K562 (cell line): ENCODE measurements at regions not wholly inside any gene's neighbourhood (a gene's known extent, or its start where the extent isn't known, plus 50 kb on each side); places are given as distances from the start of the nearest gene placed in this dataset.

ENCODE experiments used
- ATAC-seq: fragments of 200-7000 bp; cut with Tn5 transposase; 3 replicates; pipeline ENCODE4 v1.9.1; 2020; ENCODE audit warnings: moderate library complexity
- BruUV-seq: library from RNA; stranded (reverse); fragments of 400-500 nt; replicated peaks from 2 replicates; lab custom pipeline; 2021; lab: Mats Ljungman, UMichigan
- CTCF ChIA-PET: fragments of 300-600 bp; formaldehyde crosslinking; extraction: SDS; loops from one replicate; lab custom pipeline; 2021; ENCODE audit warnings: low intra/inter-chr PET ratio; lab: Yijun Ruan, JAX
- POLR2A ChIA-PET: fragments of 300-600, 350-650 bp; sonication (Branson Sonifier 250); formaldehyde crosslinking; extraction: SDS; loops from one replicate; lab custom pipeline; 2021; ENCODE audit warnings: antibody characterized with exemption, inconsistent platforms; lab: Yijun Ruan, JAX
- DNase-seq, 4 experiments: peaks; one replicate each; pipeline versions ENCODE4 v3.0.0 to v3.0.0-alpha.2; 2011 to 2018; ENCODE audit warnings: low spot score in 3 of 4, mixed read lengths in 3 of 4; ENCODE audit errors: extremely low read depth in 1 of 4
- FAIRE-seq: peaks from 2 replicates; lab custom pipeline; 2011; peaks lifted over from hg19 to GRCh38; lab: Jason Lieb, UNC
- H2AFZ ChIP-seq: 2 replicates; pipeline ENCODE4 v1.6.0; 2011; ENCODE audit warnings: low read depth, low read length, control low read depth, inconsistent platforms
- H3K27ac ChIP-seq: fragments of 200-600 bp; 3 replicates; pipeline ENCODE4 v1.8.0; 2011; ENCODE audit warnings: low read depth, mild to moderate bottlenecking, control low read depth, inconsistent platforms, low read length, moderate library complexity, mixed read lengths; ENCODE audit errors: extremely low read depth
- H3K27me3 ChIP-seq, 2 experiments: fragments of 300-600 bp in 1 of 2; 2 replicates in 1 of 2; 3 replicates in 1 of 2; pipeline versions ENCODE4 v1.6.0 to v1.8.0; 2011; ENCODE audit warnings: inconsistent platforms in 2 of 2, low read length in 2 of 2, mild to moderate bottlenecking in 1 of 2, mixed read lengths in 1 of 2, moderate library complexity in 1 of 2; ENCODE audit not compliant: control insufficient read depth in 2 of 2, insufficient read depth in 2 of 2
- H3K36me3 ChIP-seq: fragments of 300-600 bp; 3 replicates; pipeline ENCODE4 v1.8.0; 2011; ENCODE audit warnings: mild to moderate bottlenecking, low read length, inconsistent platforms; ENCODE audit not compliant: control insufficient read depth, insufficient read depth
- H3K4me1 ChIP-seq, 2 experiments: fragments of 200-600 bp in 1 of 2; replicated peaks in 1 of 2; 2 replicates in 1 of 2; 3 replicates in 1 of 2; pipeline versions ENCODE4 v1.5.1 to v1.8.0; 2011; ENCODE audit warnings: inconsistent platforms in 2 of 2, low read length in 2 of 2, mild to moderate bottlenecking in 1 of 2, mixed read lengths in 1 of 2, moderate library complexity in 1 of 2; ENCODE audit not compliant: control insufficient read depth in 2 of 2, insufficient read depth in 2 of 2
- H3K4me2 ChIP-seq: 2 replicates; pipeline ENCODE4 v1.6.1; 2011; ENCODE audit warnings: low read length, control low read depth, inconsistent platforms, mixed read lengths; ENCODE audit not compliant: insufficient read depth
- H3K4me3 ChIP-seq: fragments of 200-600 bp; sonication (generic), shearing (Covaris generic); 2 replicates; pipeline ENCODE4 v1.5.1; 2016; ENCODE audit warnings: control low read depth, inconsistent platforms
- H3K79me2 ChIP-seq: fragments of 200-600 bp; 3 replicates; pipeline ENCODE4 v1.8.0; 2011; ENCODE audit warnings: low read length, inconsistent platforms; ENCODE audit not compliant: control insufficient read depth, insufficient read depth
- H3K9ac ChIP-seq, 2 experiments: 2 replicates each; pipeline versions ENCODE4 v1.6.0 to v1.6.1; 2011; ENCODE audit warnings: low read depth in 2 of 2, low read length in 2 of 2, control low read depth in 1 of 2, inconsistent platforms in 1 of 2, mild to moderate bottlenecking in 1 of 2, mixed read lengths in 1 of 2; ENCODE audit not compliant: insufficient read depth in 1 of 2
- H3K9me1 ChIP-seq: one replicate; pipeline ENCODE4 v1.6.0; 2011; ENCODE audit warnings: inconsistent platforms, mild to moderate bottlenecking, low read length, moderate library complexity; ENCODE audit not compliant: control insufficient read depth, insufficient read depth
- H3K9me3 ChIP-seq: replicated peaks from 2 replicates; pipeline ENCODE4 v1.5.1; 2011; ENCODE audit warnings: low read depth, low read length, inconsistent platforms; ENCODE audit not compliant: control insufficient read depth, insufficient read depth
- H4K20me1 ChIP-seq: replicated peaks from 2 replicates; pipeline ENCODE4 v1.6.1; 2011; ENCODE audit warnings: low read length, inconsistent platforms, mixed read lengths; ENCODE audit not compliant: control insufficient read depth, insufficient read depth
- CBX1 ChIP-seq: sonication (generic); IDR thresholded peaks from 2 replicates; pipeline ENCODE4 v1.6.1; 2016; ENCODE audit warnings: antibody characterized with exemption, low read depth, mild to moderate bottlenecking
- E2F6 ChIP-seq, 2 experiments: IDR thresholded peaks; 2 replicates each; pipeline ENCODE4 v1.6.1; 2011; ENCODE audit warnings: borderline replicate concordance in 1 of 2, control low read depth in 1 of 2, low read depth in 1 of 2, low read length in 1 of 2, mild to moderate bottlenecking in 1 of 2, mixed read lengths in 1 of 2, moderate library complexity in 1 of 2; ENCODE audit not compliant: insufficient read depth in 1 of 2, insufficient read length in 1 of 2, poor library complexity in 1 of 2, severe bottlenecking in 1 of 2; ENCODE audit errors: extremely low read depth in 1 of 2
- ETS2 ChIP-seq: IDR thresholded peaks from 2 replicates; pipeline ENCODE4 v1.6.1; 2016; ENCODE audit warnings: borderline replicate concordance, missing genetic modification characterization, mild to moderate bottlenecking, moderate library complexity, missing compliant biosample characterization; ENCODE audit not compliant: poor library complexity, severe bottlenecking
- GATAD2B ChIP-seq: fragments of 450-650 bp; IDR thresholded peaks from 2 replicates; pipeline ENCODE4 v1.6.1; 2017; ENCODE audit warnings: mild to moderate bottlenecking, borderline replicate concordance
- HIVEP1 ChIP-seq: fragments of 250-450 bp; sonication (Bioruptor Pico); IDR thresholded peaks from 2 replicates; pipeline ENCODE4 v1.4.0; 2020; ENCODE audit warnings: mild to moderate bottlenecking
- MCM7 ChIP-seq, 2 experiments: fragments of 450-650 bp; IDR thresholded peaks; 2 replicates each; pipeline ENCODE4 v1.6.1; 2016 to 2018
- PHB2 ChIP-seq: fragments of 450-650 bp; IDR thresholded peaks from 2 replicates; pipeline ENCODE4 v1.6.1; 2017; ENCODE audit warnings: low read depth
- PHF8 ChIP-seq: fragments of 200-600 bp; sonication (generic); IDR thresholded peaks from 2 replicates; pipeline ENCODE4 v1.6.1; 2012; ENCODE audit warnings: mixed run types, mild to moderate bottlenecking, inconsistent platforms, low read length, moderate library complexity, borderline replicate concordance
- RHOXF2B ChIP-seq: fragments of 250-450 bp; sonication (Bioruptor Pico); conservative IDR thresholded peaks from 2 replicates; pipeline ENCODE4 v1.5.1; 2021
- VEZF1 ChIP-seq: fragments of 200-800 bp; sonication (Bioruptor generic); IDR thresholded peaks from 2 replicates; pipeline ENCODE4 v1.6.1; 2017; ENCODE audit warnings: missing genetic modification characterization, missing compliant biosample characterization
- ZNF589 ChIP-seq: fragments of 200-800 bp; sonication (Bioruptor generic); IDR thresholded peaks from 2 replicates; pipeline ENCODE4 v1.6.1; 2016; ENCODE audit warnings: low read depth, missing genetic modification characterization, missing compliant biosample characterization
- ZNF639 ChIP-seq, 2 experiments: fragments of 200-800 bp in 1 of 2; sonication (Bioruptor generic) in 1 of 2; sonication (generic) in 1 of 2; formaldehyde crosslinking in 1 of 2; IDR thresholded peaks in 1 of 2; conservative IDR thresholded peaks in 1 of 2; 2 replicates each; pipeline versions ENCODE4 v1.5.0 to v1.6.1; 2016 to 2020; ENCODE audit warnings: missing compliant biosample characterization in 1 of 2, missing genetic modification characterization in 1 of 2, missing genetic modification reagents in 1 of 2
- WGBS: fragments of 100-300 bp; shearing (Covaris generic); methylation state at CpG from one replicate; pipeline ENCODE4 v1.1.6; 2016; ENCODE audit warnings: low coverage, mixed read lengths; ENCODE audit not compliant: insufficient coverage; ENCODE audit errors: missing lambda C conversion rate; 5-methylcytosine and 5-hydroxymethylcytosine counted together
- in situ Hi-C: fragments of 300-500 bp; cut with MboI; formaldehyde crosslinking; loops from 4 replicates; pipeline ENCODE4 v1.15.0; 2018; ENCODE audit warnings: inconsistent platforms, mixed read lengths
- intact Hi-C: fragments of 100-400 bp; cut with micrococcal nuclease; formaldehyde crosslinking; loops from 2 replicates; pipeline ENCODE4 v1.14.2; 2022

- TF ChIP-seq RHOXF2B (no peak), HIVEP1 (CRISPR knock-in tag) (no peak)
- TF ChIP-seq, all 486 proteins: peak for 0
These were observed 144.2 kb downstream of the PCSK1 start (continued) for GRCh38 chr5:96288845-96289185.

DNA sequence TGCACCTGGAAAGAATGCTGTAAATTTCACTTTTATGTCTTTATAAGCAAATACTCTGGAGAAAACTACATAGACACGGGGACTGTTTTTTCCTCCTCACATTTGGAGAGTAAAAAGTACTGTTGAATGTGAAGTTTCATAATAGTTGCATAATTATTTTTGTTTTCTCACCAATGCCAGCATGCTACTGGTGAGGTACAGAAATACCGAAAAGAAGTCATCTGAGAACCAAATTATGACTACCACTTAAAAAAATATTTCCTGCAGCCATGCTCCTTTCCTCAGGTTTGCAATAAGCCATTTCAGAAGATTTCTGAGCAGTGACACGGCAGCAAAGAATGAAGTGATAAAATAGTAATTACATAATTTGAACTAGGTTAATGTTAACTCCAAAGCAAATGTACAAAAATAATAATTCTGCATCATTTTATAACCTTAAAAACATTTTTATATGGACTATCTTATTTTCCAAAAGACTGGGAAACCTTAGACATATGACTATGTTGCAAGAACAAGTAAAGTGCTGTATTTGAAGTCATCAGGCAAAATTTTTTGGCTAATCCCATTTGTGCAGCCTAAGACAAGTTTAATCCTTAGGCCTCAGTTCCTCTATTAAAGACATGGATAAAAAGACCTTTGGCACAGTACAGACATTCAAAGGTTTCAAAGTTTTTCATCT, 144.7 kb downstream of the PCSK1 start:
- no peaks in the 10 kb centered on the region for H3K9me1 ChIP-seq
- ChIA-PET CTCF (no interaction called here), POLR2A (no interaction called here)
- no peaks in the 10 kb centered on the region for H3K79me2 ChIP-seq
- no peaks in the 10 kb centered on the region for H3K4me1 ChIP-seq
- H3K4me2 ChIP-seq = no peak overlapping the region
- no peak for ATAC-seq
- no peak overlapping the region for H2AFZ ChIP-seq
- no peaks in the 10 kb centered on the region for H4K20me1 ChIP-seq
- H3K27me3 ChIP-seq = no peaks in the 10 kb centered on the region
- WGBS = 0% methylated on average over 3 of the region's 3 CpGs
- intact Hi-C loops (no loop called here), in situ Hi-C loops (no loop called here)
- no peaks in the 10 kb centered on the region for H3K9me3 ChIP-seq
- H3K9ac ChIP-seq = no peak overlapping the region
- no peak overlapping the region for H3K4me3 ChIP-seq
- no peak for FAIRE-seq
- no peaks in the 10 kb centered on the region for H3K36me3 ChIP-seq
- no peak overlapping the region for H3K27ac ChIP-seq
- no peak for DNase-seq
- TF ChIP-seq ETS2 (tag) (no peak), CBX1 (no peak), ZNF639 (CRISPR knock-in tag; conservative IDR thresholded peaks at IDR 0.05 in 1 of 2, IDR thresholded peaks at IDR 0.05 in 1 of 2) (no peak), ZNF589 (no peak), PHF8 (no peak), PHB2 (no peak), GATAD2B (no peak), E2F6 (IDR thresholded peaks at IDR 0.05; ENCODE audit: borderline replicate concordance in 1 of 2, extremely low read depth in 1 of 2, insufficient read depth in 1 of 2, insufficient read length in 1 of 2, low read depth in 1 of 2, low read length in 1 of 2, poor library complexity in 1 of 2, severe bottlenecking in 1 of 2) (no peak), MCM7 (IDR thresholded peaks at IDR 0.05) (no peak), VEZF1 (CRISPR knock-in tag) (no peak)
- TF ChIP-seq, all 486 proteins: peak for 0
- no TSS peak for BruUV-seq
